ENCODE measurements at regions not wholly inside any gene's neighbourhood (a gene's known extent, or its start where the extent isn't known, plus 50 kb on each side); places are given as distances from the start of the nearest gene placed in this dataset.

DNA sequence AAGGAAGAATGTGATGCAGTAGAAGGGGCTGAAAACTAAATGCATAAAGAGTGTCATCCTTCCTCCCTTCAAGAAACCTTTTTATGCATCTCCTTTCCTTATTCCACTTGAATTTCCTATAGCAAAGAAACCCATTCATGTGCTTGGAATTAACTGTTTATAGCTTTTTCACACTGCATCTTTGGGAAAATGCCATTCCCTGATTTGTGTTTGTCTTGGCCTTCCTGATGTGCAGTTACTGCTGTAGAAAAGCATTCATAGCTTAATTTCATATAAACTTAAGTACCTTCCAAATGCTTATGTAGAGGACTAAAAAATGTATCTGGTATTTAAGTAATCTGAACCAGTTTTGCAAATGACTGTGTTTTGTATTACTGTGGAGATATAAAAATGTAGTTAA, 61.8 kb downstream of the SDR9C7 start:
- TF ChIP-seq CTCF (IDR thresholded peaks at IDR 0.05) (no peak), POLR2A (IDR thresholded peaks at IDR 0.05) (no peak)

All from testis (tissue), 2 donors.